Natural killer cell (primary cell): ENCODE measurements at regions not wholly inside any gene's neighbourhood (a gene's known extent, or its start where the extent isn't known, plus 50 kb on each side); places are given as distances from the start of the nearest gene placed in this dataset.

Experiments used
- ATAC-seq, 3 donors: fragments of 150-1000 bp in 2 of 3; fragments of 200-7000 bp in 1 of 3; cut with Tn5 transposase; 1 replicate in 1 of 3; 2 replicates in 2 of 3; pipeline ENCODE4 v1.10.0; 2021; ENCODE audit warnings: mild to moderate bottlenecking in 2 of 3, moderate library complexity in 2 of 3
- DNase-seq, 2 donors: peaks; one replicate each; pipeline versions ENCODE4 v3.0.0 to v3.0.0-alpha.2; 2013 to 2021; ENCODE audit warnings: mixed read lengths in 1 of 2
- H3K27ac ChIP-seq: one replicate; pipeline ENCODE4 v1.5.1; 2013; ENCODE audit warnings: mild to moderate bottlenecking, low read length
- H3K27me3 ChIP-seq: one replicate; pipeline ENCODE4 v1.6.1; 2013; ENCODE audit warnings: low read length; ENCODE audit not compliant: control insufficient read depth, insufficient read depth
- H3K36me3 ChIP-seq: one replicate; pipeline ENCODE4 v1.6.1; 2013; ENCODE audit warnings: low read length; ENCODE audit not compliant: control insufficient read depth, insufficient read depth
- H3K4me1 ChIP-seq: one replicate; pipeline ENCODE4 v1.6.1; 2013; ENCODE audit warnings: low read length; ENCODE audit not compliant: control insufficient read depth, insufficient read depth
- H3K4me3 ChIP-seq: one replicate; pipeline ENCODE4 v1.5.1; 2013; ENCODE audit warnings: low read length
- H3K9me3 ChIP-seq: one replicate; pipeline ENCODE4 v1.6.1; 2013; ENCODE audit warnings: low read length; ENCODE audit not compliant: control insufficient read depth, insufficient read depth
- H3K27ac Mint-ChIP-seq, 2 donors: one replicate each; pipeline ENCODE4 v1.8.0; 2022; ENCODE audit warnings: mild to moderate bottlenecking in 2 of 2, mixed read lengths in 2 of 2, moderate library complexity in 1 of 2
- H3K27me3 Mint-ChIP-seq, 2 donors: one replicate each; pipeline ENCODE4 v1.8.0; 2022; ENCODE audit warnings: low read depth in 2 of 2, mixed read lengths in 2 of 2
- H3K36me3 Mint-ChIP-seq: one replicate; pipeline ENCODE4 v1.8.0; 2022; ENCODE audit warnings: mixed read lengths
- H3K4me1 Mint-ChIP-seq, 2 donors: one replicate each; pipeline ENCODE4 v1.8.0; 2022; ENCODE audit warnings: mixed read lengths in 2 of 2
- H3K4me3 Mint-ChIP-seq: one replicate; pipeline ENCODE4 v1.8.0; 2022; ENCODE audit warnings: mild to moderate bottlenecking, moderate library complexity, mixed read lengths
- H3K9me3 Mint-ChIP-seq, 2 donors: one replicate each; pipeline ENCODE4 v1.8.0; 2022; ENCODE audit warnings: mixed read lengths in 2 of 2
- WGBS: methylation state at CpG from one replicate; pipeline ENCODE4 v1.1.7; 2013; ENCODE audit warnings: missing lambda C conversion rate; ENCODE audit not compliant: insufficient coverage; 5-methylcytosine and 5-hydroxymethylcytosine counted together
- intact Hi-C: fragments of 100-400 bp; cut with micrococcal nuclease; formaldehyde crosslinking; loops from one replicate; pipeline ENCODE4 v1.14.2; 2022
- TF ChIP-seq, protein P1 (sequence below): fragments of 200-600 bp; IDR thresholded peaks from one replicate; pipeline ENCODE4 v1.8.0; 2022; ENCODE audit warnings: antibody characterized with exemption

DNA sequence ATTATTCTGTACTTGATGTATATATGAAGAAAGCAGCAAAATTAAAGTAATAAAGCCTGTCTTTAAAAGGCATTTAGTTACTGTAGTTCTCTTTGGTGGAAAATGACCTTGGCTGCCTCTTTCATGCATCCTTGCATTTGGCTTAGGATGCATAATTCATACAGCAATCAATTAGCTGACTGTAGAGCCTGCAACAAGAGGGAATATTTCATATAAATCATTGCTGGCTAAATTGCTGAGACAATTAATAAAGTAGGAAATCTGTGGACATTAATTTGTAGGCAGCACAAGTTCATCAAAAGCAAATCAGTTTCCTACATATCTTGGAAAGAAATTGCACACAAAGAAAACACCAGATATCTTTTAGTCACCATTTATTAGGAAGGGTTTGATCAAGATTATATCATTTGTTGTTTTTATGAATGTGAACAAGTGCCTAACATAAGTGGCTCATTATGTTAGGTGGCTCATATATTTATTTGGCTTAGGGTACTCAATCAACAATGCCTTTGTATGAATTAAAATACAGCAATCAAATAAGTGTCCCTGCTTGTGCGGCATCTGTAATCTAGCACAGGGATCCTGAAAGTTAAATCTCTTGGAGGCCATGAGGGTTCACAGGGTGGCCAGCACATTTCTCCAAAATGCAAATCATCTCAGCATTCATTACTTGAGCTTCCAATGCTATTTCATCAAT is 220.4 kb upstream of the SPOPL start:
- TF ChIP-seq, protein P1, sequence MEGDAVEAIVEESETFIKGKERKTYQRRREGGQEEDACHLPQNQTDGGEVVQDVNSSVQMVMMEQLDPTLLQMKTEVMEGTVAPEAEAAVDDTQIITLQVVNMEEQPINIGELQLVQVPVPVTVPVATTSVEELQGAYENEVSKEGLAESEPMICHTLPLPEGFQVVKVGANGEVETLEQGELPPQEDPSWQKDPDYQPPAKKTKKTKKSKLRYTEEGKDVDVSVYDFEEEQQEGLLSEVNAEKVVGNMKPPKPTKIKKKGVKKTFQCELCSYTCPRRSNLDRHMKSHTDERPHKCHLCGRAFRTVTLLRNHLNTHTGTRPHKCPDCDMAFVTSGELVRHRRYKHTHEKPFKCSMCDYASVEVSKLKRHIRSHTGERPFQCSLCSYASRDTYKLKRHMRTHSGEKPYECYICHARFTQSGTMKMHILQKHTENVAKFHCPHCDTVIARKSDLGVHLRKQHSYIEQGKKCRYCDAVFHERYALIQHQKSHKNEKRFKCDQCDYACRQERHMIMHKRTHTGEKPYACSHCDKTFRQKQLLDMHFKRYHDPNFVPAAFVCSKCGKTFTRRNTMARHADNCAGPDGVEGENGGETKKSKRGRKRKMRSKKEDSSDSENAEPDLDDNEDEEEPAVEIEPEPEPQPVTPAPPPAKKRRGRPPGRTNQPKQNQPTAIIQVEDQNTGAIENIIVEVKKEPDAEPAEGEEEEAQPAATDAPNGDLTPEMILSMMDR: no peak
- ATAC-seq (no peak), DNase-seq (no peak)
- Mint-ChIP-seq H3K27ac (no peak overlapping the region), H3K27me3 (no peaks in the 10 kb centered on the region), H3K36me3 (no peaks in the 10 kb centered on the region), H3K4me1 (no peaks in the 10 kb centered on the region), H3K4me3 (no peak overlapping the region), H3K9me3 (peaks cover 8 to 9% of the 10 kb centered on the region in 2 donors)
- no peak overlapping the region for H3K27ac ChIP-seq
- WGBS: 100% methylated on average over 1 of the region's 1 CpG
- H3K36me3 ChIP-seq: no peaks in the 10 kb centered on the region
- H3K27me3 ChIP-seq: no peaks in the 10 kb centered on the region
- peaks cover 3% of the 10 kb centered on the region for H3K9me3 ChIP-seq
- no peak overlapping the region for H3K4me3 ChIP-seq
- H3K4me1 ChIP-seq: no peaks in the 10 kb centered on the region
- intact Hi-C loops: no loop called here

DNA sequence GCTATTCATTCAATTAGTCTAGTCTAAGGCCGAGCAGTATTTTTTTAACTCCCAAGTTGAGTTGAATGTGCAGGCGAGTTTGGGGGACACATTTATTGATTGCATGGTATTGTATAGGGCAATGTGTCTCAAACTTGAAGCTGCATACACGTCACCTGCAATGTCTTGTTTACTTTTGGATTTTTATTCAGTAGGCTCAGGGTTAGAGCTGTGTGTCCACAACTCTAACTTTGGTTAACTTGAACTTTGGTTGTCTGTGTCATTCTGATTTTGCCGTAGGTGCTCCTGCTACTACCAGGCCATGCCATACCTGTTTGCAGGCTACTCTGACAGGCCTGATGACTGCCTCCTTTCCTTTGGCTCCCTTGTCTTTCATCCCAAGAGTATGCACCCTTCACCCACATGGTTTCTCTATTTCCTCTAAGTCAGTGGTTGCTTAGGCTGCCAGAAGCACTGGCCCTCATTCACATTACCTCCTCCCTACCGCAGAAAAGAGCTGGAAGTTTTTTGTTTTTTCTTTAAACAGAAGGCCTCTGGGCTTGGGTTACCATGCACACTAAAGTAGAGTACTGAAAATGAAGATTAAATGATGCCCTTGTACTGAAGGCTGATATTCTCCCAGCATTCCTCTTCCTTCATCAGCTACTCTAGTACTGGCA is 219.4 kb upstream of the SPOPL start:
- Histone ChIP-seq H3K4me1 (no peaks in the 10 kb centered on the region), H3K27me3 (no peaks in the 10 kb centered on the region), H3K9me3 (peaks cover 3% of the 10 kb centered on the region), H3K4me3 (no peak overlapping the region), H3K36me3 (no peaks in the 10 kb centered on the region), H3K27ac (no peak overlapping the region)
- H3K4me3 Mint-ChIP-seq: no peak overlapping the region
- DNase-seq: no peak
- TF ChIP-seq, protein P1: no peak
- intact Hi-C loops: no loop called here
- peaks cover 11% of the 10 kb centered on the region in 2 donors for H3K9me3 Mint-ChIP-seq
- no peaks in the 10 kb centered on the region for H3K4me1 Mint-ChIP-seq
- H3K27ac Mint-ChIP-seq: no peak overlapping the region
- ATAC-seq: no peak
- no peaks in the 10 kb centered on the region for H3K27me3 Mint-ChIP-seq
- 90% methylated on average over 4 of the region's 5 CpGs for WGBS
- H3K36me3 Mint-ChIP-seq: no peaks in the 10 kb centered on the region

DNA sequence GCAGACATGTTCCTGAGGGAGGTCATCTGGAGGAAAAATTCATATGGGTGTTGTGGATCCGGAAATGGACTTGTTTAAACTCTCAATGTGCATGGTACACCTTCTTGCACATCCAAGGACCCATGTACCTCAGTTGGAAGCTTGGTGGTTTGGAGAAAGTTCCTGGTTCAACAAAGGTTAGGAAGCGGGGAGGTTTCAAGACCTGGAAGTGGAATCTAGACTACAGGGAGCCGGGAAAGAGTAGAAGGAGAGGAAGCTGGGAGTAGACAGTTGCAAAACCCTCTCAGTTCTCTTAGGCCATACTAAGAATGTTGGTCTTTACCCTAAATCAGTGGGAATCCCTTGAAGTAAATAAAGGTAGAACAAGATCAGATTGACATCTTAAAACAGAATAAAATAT is 209.8 kb upstream of the SPOPL start:
- no peak for ATAC-seq
- H3K4me3 Mint-ChIP-seq: no peak overlapping the region

More for the DNA sequence above, 209.8 kb upstream of the SPOPL start:
- Mint-ChIP-seq H3K36me3 (peaks cover 9% of the 10 kb centered on the region), H3K9me3 (peaks cover 13 to 20% of the 10 kb centered on the region in 2 donors), H3K27me3 (no peaks in the 10 kb centered on the region), H3K4me1 (no peaks in the 10 kb centered on the region), H3K27ac (no peak overlapping the region)
- Histone ChIP-seq H3K4me1 (no peaks in the 10 kb centered on the region), H3K27ac (no peak overlapping the region), H3K4me3 (no peak overlapping the region), H3K27me3 (no peaks in the 10 kb centered on the region), H3K36me3 (no peaks in the 10 kb centered on the region), H3K9me3 (no peaks in the 10 kb centered on the region)
- TF ChIP-seq, protein P1: no peak
- 90% methylated on average over 3 of the region's 3 CpGs for WGBS
- no peak for DNase-seq
- intact Hi-C loops: no loop called here
